Upper lobe of left lung (tissue), 6 donors: ENCODE measurements at regions not wholly inside any gene's neighbourhood (a gene's known extent, or its start where the extent isn't known, plus 50 kb on each side); places are given as distances from the start of the nearest gene placed in this dataset.

Experiments used
- ATAC-seq, 2 donors: fragments of 200-7000 bp; cut with Tn5 transposase; one replicate each; pipeline ENCODE4 v1.9.1; 2022; ENCODE audit warnings: mild to moderate bottlenecking in 2 of 2, moderate library complexity in 2 of 2; ENCODE audit not compliant: low FRiP score in 2 of 2
- DNase-seq, 2 donors: peaks; one replicate each; pipeline ENCODE4 v3.0.0-alpha.2; 2019 to 2020
- H3K27ac ChIP-seq, 4 donors: fragments of 200-600 bp; sonication (generic); one replicate each; pipeline ENCODE4 v1.5.1; 2016 to 2019
- H3K27me3 ChIP-seq, 4 donors: fragments of 200-600 bp; sonication (generic); one replicate each; pipeline ENCODE4 v1.5.1; 2017 to 2019
- H3K36me3 ChIP-seq, 4 donors: fragments of 200-600 bp; sonication (generic); one replicate each; pipeline ENCODE4 v1.5.1; 2016 to 2019
- H3K4me1 ChIP-seq, 4 donors: fragments of 200-600 bp; sonication (generic); one replicate each; pipeline ENCODE4 v1.5.1; 2018 to 2019
- H3K4me3 ChIP-seq, 4 donors: fragments of 200-600 bp; sonication (generic); one replicate each; pipeline ENCODE4 v1.5.1; 2017 to 2019; ENCODE audit warnings: mild to moderate bottlenecking in 2 of 4, moderate library complexity in 1 of 4
- H3K9me3 ChIP-seq, 4 donors: fragments of 200-600 bp; sonication (generic); one replicate each; pipeline ENCODE4 v1.5.1; 2018 to 2019
- EP300 ChIP-seq, 4 donors: sonication (generic); formaldehyde crosslinking; IDR thresholded peaks; one replicate each; pipeline ENCODE4 v1.5.1; 2017; ENCODE audit warnings: antibody characterized with exemption in 4 of 4, control low read depth in 2 of 4
- POLR2A ChIP-seq, 4 donors: fragments of 450-650 bp; IDR thresholded peaks; one replicate each; pipeline ENCODE4 v1.5.1; 2016 to 2017; ENCODE audit warnings: antibody characterized with exemption in 4 of 4, mild to moderate bottlenecking in 2 of 4
- POLR2AphosphoS5 ChIP-seq, 2 donors: sonication (generic); formaldehyde crosslinking; IDR thresholded peaks; one replicate each; pipeline ENCODE4 v1.5.1; 2017; ENCODE audit warnings: antibody characterized with exemption in 2 of 2
- WGBS, 2 donors: methylation state at CpG; one replicate each; pipeline ENCODE4 v1.1.5; 2017 to 2018; 5-methylcytosine and 5-hydroxymethylcytosine counted together
- TF ChIP-seq, protein P1 (sequence below), 6 experiments: fragments of 450-650 bp in 4 of 6; fragments of 200-600 bp in 2 of 6; sonication (generic) in 2 of 6; IDR thresholded peaks; one replicate each; pipeline ENCODE4 v1.5.1; 2016 to 2019; ENCODE audit warnings: antibody characterized with exemption in 6 of 6
- donor health status: DM: no; HTN: no; CAD: no; lungs with moderate emphysema.
- donor health status: DM: no; HTN: yes; CAD: no; lungs with severe emphysema.

DNA sequence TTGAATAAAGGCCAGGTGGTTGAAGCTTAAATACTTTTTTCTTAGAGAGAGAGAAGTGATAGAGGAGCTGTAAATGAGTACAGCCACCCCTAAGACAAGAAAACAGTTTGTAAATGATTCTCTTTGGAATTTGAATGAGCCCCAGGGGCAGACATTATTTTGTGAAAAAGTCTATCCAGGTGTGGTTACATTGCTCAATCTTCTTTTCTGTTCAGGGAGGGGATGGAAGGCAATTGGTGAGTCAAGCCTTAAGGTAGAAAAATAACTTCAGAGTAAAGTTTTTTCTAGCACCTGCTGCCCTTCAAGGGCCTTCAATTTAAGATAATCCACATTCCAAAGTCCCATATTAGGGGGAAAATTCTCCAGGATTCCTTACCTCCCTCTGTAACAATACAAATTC, 646.7 kb downstream of the PDHA2 start:
- no peaks in the 10 kb centered on the region for H3K4me1 ChIP-seq
- no peaks in the 10 kb centered on the region for H3K9me3 ChIP-seq
- H3K4me3 ChIP-seq = no peak overlapping the region
- ATAC-seq = no peak
- no peak for TF ChIP-seq POLR2A (IDR thresholded peaks at IDR 0.05)
- TF ChIP-seq, protein P1, sequence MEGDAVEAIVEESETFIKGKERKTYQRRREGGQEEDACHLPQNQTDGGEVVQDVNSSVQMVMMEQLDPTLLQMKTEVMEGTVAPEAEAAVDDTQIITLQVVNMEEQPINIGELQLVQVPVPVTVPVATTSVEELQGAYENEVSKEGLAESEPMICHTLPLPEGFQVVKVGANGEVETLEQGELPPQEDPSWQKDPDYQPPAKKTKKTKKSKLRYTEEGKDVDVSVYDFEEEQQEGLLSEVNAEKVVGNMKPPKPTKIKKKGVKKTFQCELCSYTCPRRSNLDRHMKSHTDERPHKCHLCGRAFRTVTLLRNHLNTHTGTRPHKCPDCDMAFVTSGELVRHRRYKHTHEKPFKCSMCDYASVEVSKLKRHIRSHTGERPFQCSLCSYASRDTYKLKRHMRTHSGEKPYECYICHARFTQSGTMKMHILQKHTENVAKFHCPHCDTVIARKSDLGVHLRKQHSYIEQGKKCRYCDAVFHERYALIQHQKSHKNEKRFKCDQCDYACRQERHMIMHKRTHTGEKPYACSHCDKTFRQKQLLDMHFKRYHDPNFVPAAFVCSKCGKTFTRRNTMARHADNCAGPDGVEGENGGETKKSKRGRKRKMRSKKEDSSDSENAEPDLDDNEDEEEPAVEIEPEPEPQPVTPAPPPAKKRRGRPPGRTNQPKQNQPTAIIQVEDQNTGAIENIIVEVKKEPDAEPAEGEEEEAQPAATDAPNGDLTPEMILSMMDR (IDR thresholded peaks at IDR 0.05) = no peak
- TF ChIP-seq EP300 (IDR thresholded peaks at IDR 0.05) = no peak
- TF ChIP-seq POLR2AphosphoS5 (IDR thresholded peaks at IDR 0.05) = no peak
- H3K27me3 ChIP-seq = no peaks in the 10 kb centered on the region
- no peak overlapping the region for H3K27ac ChIP-seq
- H3K36me3 ChIP-seq = no peaks in the 10 kb centered on the region
- no peak for DNase-seq

DNA sequence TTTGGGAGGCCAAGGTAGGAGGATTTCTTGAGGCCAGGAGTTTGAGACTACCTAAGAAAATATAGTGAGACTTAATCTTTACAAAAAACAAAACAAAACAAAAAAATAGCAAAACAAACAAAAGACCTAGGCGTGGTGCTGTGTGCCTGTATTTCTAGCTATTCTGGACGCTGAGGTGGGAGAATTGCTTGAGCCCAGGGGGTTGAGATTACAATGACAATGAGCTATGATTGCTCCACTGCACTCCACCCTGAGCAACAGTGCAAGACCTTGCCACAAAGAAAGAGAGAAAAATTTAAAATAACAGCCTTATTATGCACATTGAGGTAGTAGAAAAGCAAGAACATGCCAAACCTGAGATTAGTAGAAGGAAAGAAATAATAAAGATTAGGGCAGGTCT, 657.7 kb downstream of the PDHA2 start:
- ATAC-seq (no peak), DNase-seq (no peak)
- H3K9me3 ChIP-seq = peaks cover 0 to 11% (median 5%) of the 10 kb centered on the region in 4 donors
- H3K27me3 ChIP-seq = no peaks in the 10 kb centered on the region
- no peaks in the 10 kb centered on the region for H3K36me3 ChIP-seq
- TF ChIP-seq, protein P1 (IDR thresholded peaks at IDR 0.05) = no peak
- TF ChIP-seq POLR2AphosphoS5 (IDR thresholded peaks at IDR 0.05) = no peak
- TF ChIP-seq POLR2A (IDR thresholded peaks at IDR 0.05) = no peak
- TF ChIP-seq EP300 (IDR thresholded peaks at IDR 0.05) = no peak
- H3K27ac ChIP-seq = no peak overlapping the region
- H3K4me1 ChIP-seq = no peaks in the 10 kb centered on the region
- H3K4me3 ChIP-seq = no peak overlapping the region
- WGBS, 2 donors = 81 to 85% methylated on average over 2 of the region's 2 CpGs

DNA sequence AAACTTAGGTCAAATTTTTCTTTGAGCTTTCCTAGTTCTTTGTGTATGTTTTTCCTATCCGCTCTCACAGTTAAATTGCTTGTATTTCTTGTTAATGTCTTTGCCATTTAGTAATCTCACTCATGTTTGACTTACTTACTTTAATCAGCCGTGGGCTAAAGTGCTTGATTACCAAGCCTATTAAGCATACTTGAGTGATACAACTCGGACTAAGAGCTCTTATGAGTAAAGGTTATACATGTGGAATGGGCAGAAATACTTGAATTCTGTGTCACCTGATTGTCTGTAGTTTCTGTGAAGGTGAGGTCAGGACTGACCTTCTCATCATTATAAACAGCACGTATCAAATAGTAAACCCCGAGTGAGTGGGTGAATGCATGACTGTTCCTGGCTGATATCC, 664.5 kb downstream of the PDHA2 start:
- H3K4me3 ChIP-seq = no peak overlapping the region
- WGBS, 2 donors = 53 to 69% methylated on average over 5 of the region's 5 CpGs
- no peak for ATAC-seq
- H3K27me3 ChIP-seq = no peaks in the 10 kb centered on the region
- H3K36me3 ChIP-seq = no peaks in the 10 kb centered on the region
- TF ChIP-seq POLR2A (IDR thresholded peaks at IDR 0.05) = no peak
- no peak for TF ChIP-seq EP300 (IDR thresholded peaks at IDR 0.05)
- no peak for DNase-seq
- H3K9me3 ChIP-seq = no peaks in the 10 kb centered on the region
- no peak overlapping the region for H3K27ac ChIP-seq
- H3K4me1 ChIP-seq = no peaks in the 10 kb centered on the region

DNA sequence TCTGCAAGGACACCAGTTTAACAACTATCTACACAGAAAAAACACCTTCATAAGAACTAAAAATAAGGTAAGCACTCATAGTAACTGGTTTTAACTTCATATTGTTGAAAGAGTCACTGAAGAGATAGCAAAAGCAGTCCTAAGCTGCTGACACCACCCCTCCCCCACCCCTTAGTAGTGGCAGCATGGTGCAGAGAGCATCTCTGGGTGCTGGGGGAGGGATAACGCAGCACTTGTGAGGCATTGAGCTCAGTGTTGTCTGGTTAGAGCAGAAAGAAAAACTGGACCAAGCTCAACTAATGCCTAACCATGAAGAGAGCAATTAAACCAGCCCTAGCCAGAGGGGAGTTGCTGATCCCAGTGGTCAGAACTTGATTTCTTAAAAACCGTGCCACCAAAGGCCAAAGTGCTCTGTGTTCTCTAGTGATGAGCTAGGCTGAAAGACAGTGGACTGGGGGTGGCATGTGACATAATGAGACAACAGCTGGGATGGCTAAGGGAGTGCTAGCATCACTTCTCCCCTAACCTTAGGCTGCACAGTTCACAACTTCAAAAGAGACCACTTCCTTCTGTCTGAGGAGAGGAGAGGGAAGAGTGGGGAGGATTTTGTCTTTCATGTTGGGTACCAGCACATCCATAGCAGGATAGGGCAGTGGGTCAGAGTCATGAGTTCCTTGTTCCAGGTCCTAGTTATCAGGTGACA, 669.3 kb downstream of the PDHA2 start:
- peaks cover 0 to 5% (median 0%) of the 10 kb centered on the region in 4 donors for H3K9me3 ChIP-seq
- WGBS, 2 donors = 78 to 81% methylated on average over 2 of the region's 2 CpGs

DNA sequence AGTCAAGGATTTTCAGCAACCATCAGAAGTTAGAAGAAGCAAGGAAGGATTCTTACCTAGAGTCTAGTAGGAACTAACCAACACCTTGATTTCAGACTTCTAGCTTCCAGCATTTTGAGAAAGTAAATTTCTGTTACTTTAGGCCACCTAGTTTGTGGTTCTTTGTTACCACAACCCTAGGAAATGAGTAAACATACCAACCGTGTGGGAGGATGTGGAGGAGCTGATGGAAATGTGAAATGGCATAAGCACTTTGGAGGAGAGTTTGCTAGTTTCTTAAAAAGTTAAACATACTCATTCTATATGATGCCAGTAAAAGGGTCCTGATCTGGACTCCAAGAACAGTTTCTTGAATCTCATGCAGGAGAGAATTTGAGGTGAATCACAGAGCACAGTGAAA, 679.4 kb downstream of the PDHA2 start:
- no peaks in the 10 kb centered on the region for H3K36me3 ChIP-seq
- no peaks in the 10 kb centered on the region for H3K27me3 ChIP-seq
- ATAC-seq (no peak), DNase-seq (no peak)
- 4 to 12% methylated on average over 1 of the region's 1 CpG for WGBS, 2 donors
- no peak overlapping the region for H3K4me3 ChIP-seq
- H3K27ac ChIP-seq = no peak overlapping the region
- TF ChIP-seq POLR2AphosphoS5 (IDR thresholded peaks at IDR 0.05) (no peak), POLR2A (IDR thresholded peaks at IDR 0.05) (no peak), EP300 (IDR thresholded peaks at IDR 0.05) (no peak)
- TF ChIP-seq, protein P1 (IDR thresholded peaks at IDR 0.05) = no peak
- no peaks in the 10 kb centered on the region for H3K9me3 ChIP-seq
- H3K4me1 ChIP-seq = no peaks in the 10 kb centered on the region

More for the DNA sequence above, 669.3 kb downstream of the PDHA2 start:
- ATAC-seq = no peak
- Histone ChIP-seq H3K4me3 (no peak overlapping the region), H3K27me3 (no peaks in the 10 kb centered on the region), H3K27ac (no peak overlapping the region), H3K36me3 (no peaks in the 10 kb centered on the region), H3K4me1 (no peaks in the 10 kb centered on the region)
- DNase-seq = no peak
- TF ChIP-seq EP300 (IDR thresholded peaks at IDR 0.05) = no peak
- no peak for TF ChIP-seq POLR2AphosphoS5 (IDR thresholded peaks at IDR 0.05)
- no peak for TF ChIP-seq POLR2A (IDR thresholded peaks at IDR 0.05)
- TF ChIP-seq, protein P1 (IDR thresholded peaks at IDR 0.05) = no peak
